Astrocyte of the spinal cord (primary cell): ENCODE measurements at regions not wholly inside any gene's neighbourhood (a gene's known extent, or its start where the extent isn't known, plus 50 kb on each side); places are given as distances from the start of the nearest gene placed in this dataset.

ENCODE experiments used
- DNase-seq: peaks from one replicate; pipeline ENCODE4 v3.0.0; 2011; ENCODE audit warnings: low read depth, low spot score
- H3K4me3 ChIP-seq: 2 replicates; pipeline ENCODE4 v1.5.1; 2011; ENCODE audit warnings: low read depth, mild to moderate bottlenecking, low read length, moderate library complexity
- CTCF ChIP-seq: IDR thresholded peaks from 2 replicates; pipeline ENCODE4 v1.5.1; 2012; ENCODE audit warnings: low read depth, mild to moderate bottlenecking, low read length, inconsistent platforms
- in situ Hi-C: cut with HindIII; loops from 2 replicates; pipeline ENCODE4 v1.10.0; 2017; ENCODE audit warnings: low sequenced_read_pairs

- TF ChIP-seq CTCF, result no peak
- H3K4me3 ChIP-seq, result no peak overlapping the region
- in situ Hi-C loops, result no loop called here
- no peak for DNase-seq
These were observed 235.0 kb upstream of the ZC3H12C start for GRCh38 chr11:109858152-109858551.

GRCh38 chr11:109859045-109859724 is 234.0 kb upstream of the ZC3H12C start:
- peak; percentile 87 for DNase-seq

GRCh38 chr11:109862835-109863234 is 230.4 kb upstream of the ZC3H12C start:
- no peak for TF ChIP-seq CTCF
- DNase-seq, result no peak
- in situ Hi-C loops, result no loop called here
- H3K4me3 ChIP-seq, result no peak overlapping the region

More at GRCh38 chr11:109859045-109859724, 234.0 kb upstream of the ZC3H12C start:
- no peak for TF ChIP-seq CTCF
- in situ Hi-C loops, result no loop called here
- no peak overlapping the region for H3K4me3 ChIP-seq

- in situ Hi-C loops, result no loop called here
- no peak overlapping the region for H3K4me3 ChIP-seq
- TF ChIP-seq CTCF, result no peak
- DNase-seq, result no peak
These were observed 229.0 kb upstream of the ZC3H12C start for GRCh38 chr11:109864151-109864661.

- no peak overlapping the region for H3K4me3 ChIP-seq
- DNase-seq, result peak; percentile 27
- in situ Hi-C loops, result no loop called here
- TF ChIP-seq CTCF, result no peak
These were observed 228.2 kb upstream of the ZC3H12C start for GRCh38 chr11:109864834-109865547.

GRCh38 chr11:109865548-109866186 is 227.5 kb upstream of the ZC3H12C start:
- DNase-seq, result no peak
- in situ Hi-C loops, result no loop called here

More at GRCh38 chr11:109865548-109866186, 227.5 kb upstream of the ZC3H12C start:
- no peak for TF ChIP-seq CTCF
- H3K4me3 ChIP-seq, result no peak overlapping the region
